ENCODE measurements at regions not wholly inside any gene's neighbourhood (a gene's known extent, or its start where the extent isn't known, plus 50 kb on each side); places are given as distances from the start of the nearest gene placed in this dataset.

GRCh38 chr3:161863775-161864174, 367.2 kb downstream of the OTOL1 start:
- TF ChIP-seq CTCF (IDR thresholded peaks at IDR 0.05) (no peak), POLR2A (IDR thresholded peaks at IDR 0.05) (no peak), POLR2AphosphoS5 (IDR thresholded peaks at IDR 0.05; ENCODE audit: insufficient read depth in 1 of 2, low read depth in 1 of 2) (no peak)
